Prostate gland (tissue), 2 donors: ENCODE measurements at regions not wholly inside any gene's neighbourhood (a gene's known extent, or its start where the extent isn't known, plus 50 kb on each side); places are given as distances from the start of the nearest gene placed in this dataset.

ENCODE experiments used
- DNase-seq: peaks from one replicate; pipeline ENCODE4 v3.0.0-alpha.2; 2019; ENCODE audit warnings: low spot score
- H3K27ac ChIP-seq, 2 donors: fragments of 200-600 bp; sonication (generic); 2 replicates each; pipeline ENCODE4 v1.5.1; 2017 to 2019
- H3K27me3 ChIP-seq: fragments of 200-600 bp; sonication (generic); replicated peaks from 2 replicates; pipeline ENCODE4 v1.5.1; 2019; ENCODE audit not compliant: insufficient read depth
- H3K36me3 ChIP-seq, 2 donors: fragments of 200-600 bp; sonication (generic); 1 replicate in 1 of 2; 2 replicates in 1 of 2; pipeline versions ENCODE4 v1.5.1 to v1.8.1; 2017 to 2019
- H3K4me1 ChIP-seq: fragments of 200-600 bp; sonication (generic); replicated peaks from 2 replicates; pipeline ENCODE4 v1.5.1; 2019
- H3K4me3 ChIP-seq, 2 donors: fragments of 200-600 bp; sonication (generic); 2 replicates each; pipeline ENCODE4 v1.5.1; 2017 to 2019
- H3K9me3 ChIP-seq: fragments of 200-600 bp; sonication (generic); 2 replicates; pipeline ENCODE4 v1.5.1; 2017
- POLR2A ChIP-seq: fragments of 450-650 bp; IDR thresholded peaks from one replicate; pipeline ENCODE4 v1.6.1; 2016; ENCODE audit warnings: antibody characterized with exemption, mild to moderate bottlenecking
- POLR2AphosphoS5 ChIP-seq: sonication (generic); formaldehyde crosslinking; IDR thresholded peaks from one replicate; pipeline ENCODE4 v1.6.1; 2017; ENCODE audit warnings: antibody characterized with exemption
- WGBS: methylation state at CpG from one replicate; pipeline ENCODE4 v1.1.5; 2018; 5-methylcytosine and 5-hydroxymethylcytosine counted together
- intact Hi-C: fragments of 100-400 bp; cut with DNase I; formaldehyde crosslinking; loops from one replicate; pipeline ENCODE4 v1.14.2; 2022
- TF ChIP-seq, protein P1 (sequence below), 4 experiments: fragments of 200-600 bp in 2 of 4; fragments of 450-650 bp in 2 of 4; sonication (generic) in 2 of 4; IDR thresholded peaks; 1 replicate in 3 of 4; 2 replicates in 1 of 4; pipeline ENCODE4 v1.5.1; 2016 to 2019; ENCODE audit warnings: antibody characterized with exemption in 4 of 4, mild to moderate bottlenecking in 2 of 4, moderate library complexity in 2 of 4

DNA sequence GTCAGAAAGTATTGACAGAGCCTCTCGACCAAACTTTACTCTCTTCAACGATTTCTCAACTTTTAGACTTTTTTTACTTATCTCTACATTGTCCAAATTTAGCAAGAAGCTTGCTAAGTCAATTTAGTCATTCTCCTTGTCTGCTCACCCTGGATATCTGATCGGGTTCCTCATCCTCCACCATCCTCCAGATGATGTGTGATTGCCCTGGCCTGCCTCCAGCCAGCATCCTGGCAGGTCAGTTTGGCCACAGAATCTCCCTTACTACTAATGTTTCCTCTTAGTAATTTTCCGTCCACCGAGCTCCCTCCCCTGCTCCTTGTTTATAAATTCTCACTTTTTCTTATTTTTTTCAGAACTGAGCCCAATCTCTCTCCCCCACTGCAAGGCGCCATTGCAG, 167.9 kb upstream of the ZFP42 start:
- WGBS, result 83% methylated on average over 6 of the region's 6 CpGs
- H3K9me3 ChIP-seq, result no peaks in the 10 kb centered on the region
- no peak overlapping the region for H3K4me3 ChIP-seq
- H3K36me3 ChIP-seq, result no peaks in the 10 kb centered on the region
- intact Hi-C loops, result no loop called here
- TF ChIP-seq, protein P1, sequence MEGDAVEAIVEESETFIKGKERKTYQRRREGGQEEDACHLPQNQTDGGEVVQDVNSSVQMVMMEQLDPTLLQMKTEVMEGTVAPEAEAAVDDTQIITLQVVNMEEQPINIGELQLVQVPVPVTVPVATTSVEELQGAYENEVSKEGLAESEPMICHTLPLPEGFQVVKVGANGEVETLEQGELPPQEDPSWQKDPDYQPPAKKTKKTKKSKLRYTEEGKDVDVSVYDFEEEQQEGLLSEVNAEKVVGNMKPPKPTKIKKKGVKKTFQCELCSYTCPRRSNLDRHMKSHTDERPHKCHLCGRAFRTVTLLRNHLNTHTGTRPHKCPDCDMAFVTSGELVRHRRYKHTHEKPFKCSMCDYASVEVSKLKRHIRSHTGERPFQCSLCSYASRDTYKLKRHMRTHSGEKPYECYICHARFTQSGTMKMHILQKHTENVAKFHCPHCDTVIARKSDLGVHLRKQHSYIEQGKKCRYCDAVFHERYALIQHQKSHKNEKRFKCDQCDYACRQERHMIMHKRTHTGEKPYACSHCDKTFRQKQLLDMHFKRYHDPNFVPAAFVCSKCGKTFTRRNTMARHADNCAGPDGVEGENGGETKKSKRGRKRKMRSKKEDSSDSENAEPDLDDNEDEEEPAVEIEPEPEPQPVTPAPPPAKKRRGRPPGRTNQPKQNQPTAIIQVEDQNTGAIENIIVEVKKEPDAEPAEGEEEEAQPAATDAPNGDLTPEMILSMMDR (IDR thresholded peaks at IDR 0.05), result no peak
- no peak for TF ChIP-seq POLR2A
- TF ChIP-seq POLR2AphosphoS5, result no peak
- no peaks in the 10 kb centered on the region for H3K27me3 ChIP-seq
- H3K4me1 ChIP-seq, result no peaks in the 10 kb centered on the region
- no peak for DNase-seq
- H3K27ac ChIP-seq, result no peak overlapping the region

DNA sequence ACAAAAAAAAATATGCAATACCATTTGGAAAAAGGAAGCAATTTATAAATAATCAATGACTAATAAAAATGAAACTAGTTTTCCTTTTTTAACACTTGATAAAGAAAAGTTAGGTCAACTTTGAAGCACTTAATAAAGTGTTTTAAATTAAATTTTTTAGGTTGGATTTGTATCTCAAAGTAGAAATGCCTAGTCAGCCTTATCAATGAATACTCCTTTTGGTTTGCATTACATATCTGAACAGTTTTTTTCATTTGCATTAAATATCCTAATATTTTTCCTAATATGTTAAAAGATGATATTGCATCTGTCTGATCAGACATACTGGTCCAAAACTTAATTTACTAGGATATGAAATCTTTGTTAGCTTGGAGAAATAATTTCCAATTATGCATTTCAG, 155.8 kb upstream of the ZFP42 start:
- no peak overlapping the region for H3K27ac ChIP-seq
- no peaks in the 10 kb centered on the region for H3K9me3 ChIP-seq
- no peak for DNase-seq
- H3K4me1 ChIP-seq, result no peaks in the 10 kb centered on the region
- no peak for TF ChIP-seq POLR2AphosphoS5
- TF ChIP-seq, protein P1 (IDR thresholded peaks at IDR 0.05), result no peak
- TF ChIP-seq POLR2A, result no peak
- H3K36me3 ChIP-seq, result no peaks in the 10 kb centered on the region
- intact Hi-C loops, result no loop called here
- no peak overlapping the region for H3K4me3 ChIP-seq
- H3K27me3 ChIP-seq, result no peaks in the 10 kb centered on the region

DNA sequence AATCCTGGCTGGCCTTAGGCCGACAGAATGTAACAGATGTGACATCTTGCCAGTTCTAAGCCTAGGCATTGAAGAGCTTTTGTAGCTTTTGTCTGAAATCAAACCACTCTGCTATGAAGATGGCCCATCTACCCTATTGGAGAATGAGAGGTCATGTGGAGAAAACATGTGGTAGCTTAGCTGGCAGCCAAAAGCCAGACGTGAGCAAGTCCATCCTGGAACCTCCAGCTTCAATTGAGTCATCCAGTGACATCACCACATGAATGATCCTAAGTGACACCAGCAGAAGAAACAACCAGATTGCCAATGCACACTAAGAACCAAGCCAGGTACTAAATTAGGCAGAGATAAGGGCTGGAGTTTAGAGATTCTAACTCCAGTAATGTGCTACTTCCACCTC, 154.8 kb upstream of the ZFP42 start:
- WGBS, result 83% methylated on average over 2 of the region's 2 CpGs
- no peaks in the 10 kb centered on the region for H3K36me3 ChIP-seq
- no peak for DNase-seq
- H3K4me3 ChIP-seq, result no peak overlapping the region
- no peaks in the 10 kb centered on the region for H3K27me3 ChIP-seq
- H3K9me3 ChIP-seq, result no peaks in the 10 kb centered on the region
- no peak overlapping the region for H3K27ac ChIP-seq
- H3K4me1 ChIP-seq, result no peaks in the 10 kb centered on the region
- TF ChIP-seq, protein P1 (IDR thresholded peaks at IDR 0.05), result no peak
- TF ChIP-seq POLR2AphosphoS5 (no peak), POLR2A (no peak)
- intact Hi-C loops, result no loop called here

DNA sequence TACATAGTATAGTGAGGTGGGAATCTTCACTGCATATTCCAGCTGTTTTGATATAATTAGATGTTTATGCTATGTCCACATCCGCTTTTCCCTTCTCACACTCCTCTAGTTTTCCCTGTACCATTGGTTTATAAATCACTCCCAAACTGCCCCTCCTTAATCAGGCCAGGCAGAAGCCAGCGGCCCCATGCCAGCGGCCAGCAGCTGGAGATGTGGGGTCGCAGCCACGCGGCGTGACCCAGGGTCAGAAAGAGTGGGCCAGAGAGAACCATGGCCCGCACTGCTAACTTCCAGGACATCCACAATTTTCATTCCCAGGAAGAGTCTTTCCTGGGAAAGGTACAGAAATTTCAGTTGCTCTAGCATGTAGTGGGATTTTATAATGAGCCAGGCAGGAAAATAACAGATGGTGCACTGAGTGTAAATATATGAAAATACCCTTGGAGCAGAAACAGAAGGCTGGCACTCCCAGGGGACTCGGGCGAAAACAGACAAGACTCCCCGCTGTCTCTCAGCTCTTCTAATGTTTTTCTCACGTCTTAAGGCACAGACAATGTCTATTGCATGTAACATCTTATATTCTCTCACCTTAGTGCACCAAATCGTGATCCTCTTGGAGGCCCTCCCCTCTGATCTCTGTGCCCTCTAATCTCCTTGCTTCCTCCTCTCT, 145.9 kb upstream of the ZFP42 start:
- Histone ChIP-seq H3K9me3 (no peaks in the 10 kb centered on the region), H3K27ac (no peak overlapping the region), H3K4me3 (no peak overlapping the region), H3K27me3 (no peaks in the 10 kb centered on the region), H3K36me3 (no peaks in the 10 kb centered on the region), H3K4me1 (no peaks in the 10 kb centered on the region)
- 84% methylated on average over 13 of the region's 13 CpGs for WGBS
- DNase-seq, result no peak
- intact Hi-C loops, result no loop called here
- TF ChIP-seq, protein P1 (IDR thresholded peaks at IDR 0.05), result no peak
- TF ChIP-seq POLR2A (no peak), POLR2AphosphoS5 (no peak)

DNA sequence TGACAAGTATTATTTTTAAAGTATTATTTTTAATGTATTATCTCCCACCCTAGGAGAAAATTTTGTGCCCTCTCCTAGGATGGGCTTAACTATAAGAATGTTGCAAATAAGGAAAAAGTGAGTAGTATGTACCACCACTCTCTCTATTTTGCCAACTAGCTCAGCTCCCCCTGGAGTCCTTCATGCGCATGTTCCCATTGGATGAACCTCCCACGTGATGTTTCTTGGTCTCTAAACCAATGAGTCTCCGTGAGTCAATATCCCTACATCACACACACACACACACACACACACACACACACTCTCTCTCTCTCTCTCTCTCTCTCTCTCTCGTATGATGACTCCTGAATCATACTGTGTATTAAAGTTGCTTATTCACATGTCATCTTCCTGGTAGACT, 129.7 kb upstream of the ZFP42 start:
- no peaks in the 10 kb centered on the region for H3K4me1 ChIP-seq
- no peaks in the 10 kb centered on the region for H3K27me3 ChIP-seq
- no peak overlapping the region for H3K27ac ChIP-seq
- H3K9me3 ChIP-seq, result no peaks in the 10 kb centered on the region
- TF ChIP-seq POLR2A (no peak), POLR2AphosphoS5 (no peak)
- TF ChIP-seq, protein P1 (IDR thresholded peaks at IDR 0.05), result no peak
- no peak overlapping the region for H3K4me3 ChIP-seq
- intact Hi-C loops, result no loop called here
- DNase-seq, result no peak
- no peaks in the 10 kb centered on the region for H3K36me3 ChIP-seq
- 77% methylated on average over 4 of the region's 4 CpGs for WGBS
